G401.6 (cell line): ENCODE measurements at regions not wholly inside any gene's neighbourhood (a gene's known extent, or its start where the extent isn't known, plus 50 kb on each side); places are given as distances from the start of the nearest gene placed in this dataset.
"Not testable (repeated sequence)": the region's sequence is repeated elsewhere in the genome, so short reads cannot be mapped to it uniquely, and the experiment has no call there.

Experiments used
- FAIRE-seq: peaks from 2 replicates; lab custom pipeline; 2012; peaks lifted over from hg19 to GRCh38; lab: Jason Lieb, UNC

DNA sequence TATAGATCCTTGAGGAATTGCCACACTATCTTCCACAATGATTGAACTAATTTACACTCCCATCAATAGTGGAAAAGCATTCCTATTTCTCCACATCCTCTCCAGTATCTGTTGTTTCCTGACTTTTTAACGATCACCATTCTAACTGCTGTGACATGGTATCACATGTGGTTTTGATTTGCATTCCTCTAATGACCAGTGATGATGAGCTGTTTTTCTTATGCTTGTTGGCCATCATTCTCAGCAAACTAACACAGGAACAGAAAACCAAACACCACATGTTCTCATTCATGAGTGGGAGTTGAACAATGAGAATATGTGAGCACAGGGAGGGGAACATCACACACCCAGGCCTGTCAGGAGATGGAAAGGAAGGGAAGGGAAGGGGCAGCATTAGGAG, 411.8 kb downstream of the BTG1 start:
- not testable (repeated sequence) for FAIRE-seq

GRCh38 chr12:91732086-91732485, 413.6 kb downstream of the BTG1 start:
- FAIRE-seq = no peak

DNA sequence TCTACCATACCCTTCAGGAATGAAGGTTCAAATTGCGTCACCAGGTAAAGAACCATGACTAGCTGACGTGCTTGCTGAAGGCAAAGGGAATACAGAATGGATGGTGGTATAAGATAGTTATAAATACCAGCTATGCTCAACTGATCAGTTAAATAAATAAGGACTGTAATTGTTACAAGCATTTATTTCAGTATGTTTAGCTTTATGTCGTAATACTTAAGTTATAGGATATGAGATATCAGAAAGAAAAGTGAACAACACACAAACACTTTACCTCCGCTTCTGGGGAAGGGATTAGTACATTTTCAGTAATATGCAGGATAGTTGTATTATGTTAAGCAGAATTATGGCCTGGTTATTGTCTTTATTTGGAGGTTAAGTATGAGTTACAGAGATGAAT, 416.1 kb downstream of the BTG1 start:
- FAIRE-seq = no peak

DNA sequence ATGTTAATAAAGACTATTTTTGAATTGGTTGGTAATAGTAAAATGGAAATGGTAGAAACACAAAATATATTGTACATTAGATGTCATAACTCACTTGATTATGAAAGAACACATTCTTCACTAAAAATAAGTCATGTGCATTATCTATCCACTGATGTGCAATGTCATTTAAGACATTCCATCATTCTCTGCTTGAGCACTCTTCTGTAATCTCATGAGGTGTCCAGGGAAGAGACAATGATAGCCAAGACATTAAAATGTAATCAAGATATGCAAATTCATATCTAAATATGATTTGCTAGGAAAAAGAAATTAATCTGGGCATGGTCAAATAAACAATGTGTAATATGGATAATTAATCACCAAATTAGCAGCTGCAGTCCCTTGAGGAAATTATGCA, 422.5 kb downstream of the BTG1 start:
- FAIRE-seq = no peak

- no peak for FAIRE-seq
Measured at GRCh38 chr12:91722072-91722471, 423.6 kb downstream of the BTG1 start.

DNA sequence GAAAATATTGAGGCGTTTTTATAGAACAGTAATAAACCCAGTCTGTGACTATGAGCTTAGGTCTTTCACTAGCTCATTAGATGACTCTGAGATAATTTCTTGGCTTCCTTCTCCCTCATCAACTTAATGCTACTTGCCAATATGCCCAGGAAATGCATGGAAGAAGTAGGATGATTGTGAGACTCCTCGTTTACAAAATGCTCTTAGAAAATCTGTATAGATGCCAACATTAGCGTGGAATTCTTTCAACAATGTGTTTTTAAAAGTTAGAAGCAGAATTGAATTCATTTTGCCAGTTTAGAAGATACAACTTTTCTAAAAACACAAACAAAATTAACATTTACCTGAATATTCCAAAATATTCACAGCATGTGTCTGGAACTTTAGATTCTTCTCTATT, 424.6 kb downstream of the BTG1 start:
- no peak for FAIRE-seq

- no peak for FAIRE-seq
Measured at GRCh38 chr12:91718326-91718725, 427.3 kb downstream of the BTG1 start.

GRCh38 chr12:91717804-91718203, 427.8 kb downstream of the BTG1 start:
- no peak for FAIRE-seq

DNA sequence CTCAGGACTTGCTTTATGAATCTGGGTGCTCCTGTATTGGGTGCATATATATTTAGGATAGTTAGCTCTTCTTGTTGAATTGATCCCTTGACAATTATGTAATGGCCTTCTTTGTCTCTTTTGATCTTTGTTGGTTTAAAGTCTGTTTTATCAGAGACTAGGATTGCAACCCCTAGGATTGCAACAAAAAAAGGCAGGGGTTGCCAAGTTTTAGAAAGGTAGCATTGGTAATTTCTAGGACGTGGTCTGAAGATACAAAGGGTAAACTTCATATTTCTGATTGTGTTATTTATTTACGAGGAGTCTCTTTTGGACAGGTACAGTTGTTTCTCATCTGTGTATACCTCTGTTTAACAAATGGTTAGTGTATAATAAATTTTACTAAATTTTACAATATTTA, 433.7 kb downstream of the BTG1 start:
- FAIRE-seq = not testable (repeated sequence)

DNA sequence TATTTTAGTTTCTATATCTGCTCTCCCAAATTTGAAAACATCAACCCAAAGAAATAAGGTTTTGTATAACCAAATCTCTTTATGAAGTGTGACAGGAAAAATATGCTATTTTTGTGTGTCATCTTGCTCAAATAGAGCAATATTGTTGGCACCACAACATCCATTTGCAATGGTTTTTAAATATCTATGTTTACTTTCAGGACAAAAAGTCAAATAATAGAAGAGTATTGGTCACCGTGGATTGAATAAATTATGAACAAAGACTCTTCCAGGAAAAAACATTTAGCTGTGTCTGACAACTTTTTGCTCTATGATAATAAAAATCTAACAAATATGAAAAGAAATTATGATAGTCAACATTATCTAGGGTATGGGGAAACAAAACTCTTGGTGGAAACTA, 439.2 kb downstream of the BTG1 start:
- FAIRE-seq = no peak

DNA sequence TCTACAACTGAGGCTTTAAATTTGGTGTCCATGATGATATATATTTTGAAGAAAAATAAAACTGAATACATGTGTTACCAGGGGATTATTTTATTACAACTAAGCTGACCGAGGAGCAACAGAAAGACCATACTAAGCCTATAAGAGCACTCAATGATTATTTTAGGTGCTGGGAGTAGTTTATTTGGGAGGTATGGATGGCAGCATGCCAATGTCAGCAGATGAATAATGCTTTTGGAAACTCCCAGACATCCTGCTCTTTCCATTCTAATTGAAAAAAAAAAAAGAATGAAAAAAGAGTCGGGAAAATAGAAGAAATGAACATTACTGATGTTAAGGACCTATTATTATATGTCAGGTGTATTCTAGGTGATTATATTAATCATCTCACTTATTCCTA, 441.2 kb downstream of the BTG1 start:
- no peak for FAIRE-seq

DNA sequence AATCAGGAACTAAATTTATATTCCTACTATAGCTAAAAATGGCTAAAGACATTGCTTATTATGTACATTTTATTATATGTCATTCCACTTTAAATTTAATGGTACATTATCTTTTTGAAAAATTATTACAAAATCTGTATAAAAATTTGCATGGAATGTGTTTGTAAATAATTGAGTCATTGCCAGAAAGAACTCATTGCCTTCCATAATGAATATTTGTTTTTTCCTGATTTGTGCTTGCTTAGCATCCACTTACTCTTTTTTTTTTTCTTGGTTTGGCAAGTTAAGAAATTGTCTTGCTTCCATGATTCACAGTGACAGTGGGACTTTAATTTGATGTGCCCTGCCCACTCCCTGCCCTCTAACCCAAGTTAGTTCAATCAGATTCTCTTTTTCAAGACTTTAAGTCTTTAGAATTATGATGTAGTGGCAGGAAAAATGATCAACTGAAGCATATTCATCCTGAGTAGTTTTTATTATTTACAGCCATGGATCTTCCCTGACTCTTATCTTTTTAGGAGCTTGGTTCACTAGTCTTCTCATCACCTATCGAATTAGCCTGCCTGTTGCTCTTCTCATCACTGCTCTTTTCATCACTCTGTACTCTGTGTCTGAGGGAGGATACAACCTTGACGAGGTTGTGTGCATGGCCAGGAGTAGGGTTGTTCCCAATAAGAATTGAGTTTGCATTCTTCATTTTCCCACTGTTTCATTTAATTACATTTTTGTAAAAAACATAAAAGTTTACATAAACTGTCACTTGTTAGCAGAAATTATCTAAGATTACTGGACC, 442.0 kb downstream of the BTG1 start:
- FAIRE-seq = no peak

DNA sequence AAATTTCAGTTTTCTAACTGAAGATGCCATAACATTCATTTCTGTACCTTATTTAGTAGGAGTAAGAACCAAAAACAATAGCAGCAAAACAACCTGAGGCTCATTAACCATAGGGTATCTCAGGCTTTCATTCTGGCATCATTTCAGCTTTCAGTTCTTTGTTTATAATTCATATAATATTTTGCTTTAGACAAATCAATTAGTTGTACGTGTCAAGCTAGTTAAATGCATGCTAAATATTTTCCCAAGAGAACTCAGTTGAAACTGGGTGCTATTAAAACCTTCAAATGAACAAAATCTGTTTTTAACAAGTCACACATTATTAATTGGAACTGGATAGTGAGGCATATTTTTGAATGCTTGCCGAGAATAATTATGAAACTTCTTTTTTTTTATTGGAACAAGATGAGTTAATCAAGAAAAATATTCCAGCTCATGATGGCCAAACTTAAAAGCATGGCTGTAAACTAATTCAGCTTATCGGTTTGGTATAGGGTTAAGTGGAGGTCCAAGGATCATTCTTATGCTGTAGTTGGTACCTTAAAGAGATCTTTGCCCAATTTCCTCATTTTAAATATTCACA, 442.7 kb downstream of the BTG1 start:
- no peak for FAIRE-seq

DNA sequence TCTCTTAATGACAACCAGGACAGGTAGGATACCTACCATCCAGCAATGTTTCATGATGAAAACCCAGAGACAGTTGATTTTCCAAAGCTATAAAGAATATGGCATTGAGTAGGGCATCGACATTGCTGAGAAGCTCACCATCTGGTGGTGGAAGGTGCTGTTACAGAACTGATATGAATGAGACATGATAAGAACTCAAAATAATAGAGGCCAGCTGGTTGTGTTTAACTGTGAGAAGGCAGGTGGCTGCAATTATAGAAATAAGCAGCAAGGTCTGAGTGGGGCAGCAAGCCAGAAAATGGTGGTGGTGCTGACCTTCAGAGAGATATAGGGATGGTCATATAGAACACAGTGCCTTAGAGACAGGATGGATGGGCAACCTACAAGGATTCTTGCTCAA, 449.7 kb downstream of the BTG1 start:
- no peak for FAIRE-seq

- not testable (repeated sequence) for FAIRE-seq
Measured at GRCh38 chr12:91695406-91695805, 450.2 kb downstream of the BTG1 start.

DNA sequence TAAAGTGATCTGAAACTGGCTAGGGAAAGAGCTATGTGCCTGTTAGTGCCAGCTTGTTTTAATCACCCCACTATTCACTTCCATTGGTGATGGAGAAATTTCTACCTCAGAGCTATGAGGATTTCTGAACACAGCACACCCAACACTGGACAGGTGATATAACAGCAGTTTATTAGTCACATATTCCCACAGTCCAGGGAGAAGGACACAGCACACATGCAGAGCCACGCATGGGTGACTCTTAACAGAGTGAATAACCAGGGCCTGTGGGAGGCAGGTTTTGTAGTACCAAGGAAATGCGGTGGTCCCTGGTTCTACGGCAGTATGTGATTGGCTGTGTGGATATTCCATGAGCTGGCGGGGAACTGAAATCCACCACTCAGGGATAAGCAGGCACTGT, 455.1 kb downstream of the BTG1 start:
- no peak for FAIRE-seq

GRCh38 chr12:91687052-91688017, 458.3 kb downstream of the BTG1 start:
- no peak for FAIRE-seq

DNA sequence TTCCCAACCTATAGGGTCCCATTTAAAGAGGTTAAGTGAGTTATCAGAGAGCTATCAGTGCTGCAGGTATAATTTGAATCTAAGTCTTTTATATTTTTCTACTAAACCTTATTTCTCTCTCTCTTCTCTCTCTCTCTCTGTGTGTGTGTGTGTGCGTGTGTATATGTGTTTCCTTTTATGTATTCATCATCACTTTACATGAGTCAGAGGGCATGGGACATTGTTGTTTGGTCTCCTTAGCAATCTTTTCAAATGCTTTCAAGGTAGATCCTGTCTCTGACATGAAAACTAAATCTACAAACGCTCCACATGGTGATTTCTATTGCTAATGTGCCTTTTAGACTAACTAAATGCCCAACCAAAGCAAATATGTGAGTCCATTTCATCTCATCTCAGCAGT, 459.7 kb downstream of the BTG1 start:
- no peak for FAIRE-seq

DNA sequence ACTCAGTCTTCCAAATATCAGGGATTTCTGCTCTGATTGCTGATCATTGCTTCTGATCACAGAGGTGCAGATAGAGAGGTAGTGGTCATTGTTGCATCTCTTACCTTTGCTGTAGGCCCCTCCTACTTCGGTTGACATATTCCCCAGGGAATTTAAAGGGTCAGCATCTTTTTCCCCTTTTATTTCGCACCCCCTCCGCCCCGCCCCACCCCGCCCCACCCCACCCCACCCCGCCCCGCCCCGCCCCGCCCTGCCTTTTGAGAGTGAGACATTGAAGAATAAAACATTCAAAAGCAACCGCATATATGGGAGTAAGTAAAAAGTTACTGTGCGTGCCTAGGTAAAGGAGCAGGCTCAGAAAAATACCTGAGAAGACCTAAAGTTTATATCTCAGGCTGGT, 463.9 kb downstream of the BTG1 start:
- no peak for FAIRE-seq

GRCh38 chr12:91680864-91681263, 464.8 kb downstream of the BTG1 start:
- FAIRE-seq = no peak

DNA sequence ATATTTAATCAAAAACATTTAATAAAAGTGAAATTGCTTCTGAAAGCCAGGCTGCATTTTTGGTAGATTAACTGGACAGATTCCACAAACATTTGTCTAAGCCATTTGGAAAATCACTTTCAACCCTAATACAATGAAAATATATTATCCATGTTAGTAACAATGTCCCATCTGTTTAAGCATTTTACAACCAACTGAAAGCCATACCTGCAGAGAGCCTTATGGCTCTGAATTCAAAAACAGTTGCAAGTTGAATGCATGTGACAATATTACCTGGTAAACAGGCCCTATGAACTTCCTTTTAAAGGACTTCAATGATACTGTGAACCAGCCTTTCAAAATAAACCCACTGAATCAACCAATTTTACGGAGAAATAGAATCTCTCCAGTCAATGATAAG, 468.1 kb downstream of the BTG1 start:
- no peak for FAIRE-seq

GRCh38 chr12:91675401-91675800, 470.2 kb downstream of the BTG1 start:
- no peak for FAIRE-seq

- no peak for FAIRE-seq
Measured at GRCh38 chr12:91672130-91672529, 473.5 kb downstream of the BTG1 start.
